IPS-20b (cell line): ENCODE measurements at regions not wholly inside any gene's neighbourhood (a gene's known extent, or its start where the extent isn't known, plus 50 kb on each side); places are given as distances from the start of the nearest gene placed in this dataset.

Experiments used
- H3K27ac ChIP-seq: one replicate; pipeline ENCODE4 v1.5.1; 2013; ENCODE audit warnings: low read length
- H3K27me3 ChIP-seq: 2 replicates; pipeline ENCODE4 v1.6.1; 2013; ENCODE audit warnings: mild to moderate bottlenecking, low read length, inconsistent platforms; ENCODE audit not compliant: insufficient read depth
- H3K36me3 ChIP-seq: 2 replicates; pipeline ENCODE4 v1.6.1; 2013; ENCODE audit warnings: low read depth, mild to moderate bottlenecking, inconsistent platforms, low read length, moderate library complexity; ENCODE audit not compliant: insufficient read depth
- H3K4me1 ChIP-seq: 2 replicates; pipeline ENCODE4 v1.6.1; 2013; ENCODE audit warnings: mild to moderate bottlenecking, control low read depth, inconsistent platforms, low read length, moderate library complexity; ENCODE audit not compliant: insufficient read depth
- H3K4me3 ChIP-seq: 2 replicates; pipeline ENCODE4 v1.5.1; 2013; ENCODE audit warnings: mild to moderate bottlenecking, low read length, inconsistent platforms
- H3K9ac ChIP-seq: 2 replicates; pipeline ENCODE4 v1.6.1; 2013; ENCODE audit warnings: low read depth, mild to moderate bottlenecking, inconsistent platforms, low read length, moderate library complexity
- H3K9me3 ChIP-seq: 2 replicates; pipeline ENCODE4 v1.6.1; 2013; ENCODE audit warnings: mild to moderate bottlenecking, low read depth, low read length, inconsistent platforms; ENCODE audit not compliant: insufficient read depth

- H3K4me1 ChIP-seq = no peaks in the 10 kb centered on the region
- no peaks in the 10 kb centered on the region for H3K36me3 ChIP-seq
- H3K4me3 ChIP-seq = no peak overlapping the region
- H3K9me3 ChIP-seq = no peaks in the 10 kb centered on the region
- H3K9ac ChIP-seq = no peak overlapping the region
- H3K27ac ChIP-seq = no peak overlapping the region
- no peaks in the 10 kb centered on the region for H3K27me3 ChIP-seq
Measured at GRCh38 chr11:110972106-110972505, 259.9 kb upstream of the ARHGAP20 start.

GRCh38 chr11:110971140-110971539 is 258.9 kb upstream of the ARHGAP20 start:
- Histone ChIP-seq H3K9ac (no peak overlapping the region), H3K4me3 (no peak overlapping the region), H3K36me3 (no peaks in the 10 kb centered on the region), H3K27me3 (no peaks in the 10 kb centered on the region), H3K27ac (no peak overlapping the region), H3K9me3 (no peaks in the 10 kb centered on the region), H3K4me1 (no peaks in the 10 kb centered on the region)

DNA sequence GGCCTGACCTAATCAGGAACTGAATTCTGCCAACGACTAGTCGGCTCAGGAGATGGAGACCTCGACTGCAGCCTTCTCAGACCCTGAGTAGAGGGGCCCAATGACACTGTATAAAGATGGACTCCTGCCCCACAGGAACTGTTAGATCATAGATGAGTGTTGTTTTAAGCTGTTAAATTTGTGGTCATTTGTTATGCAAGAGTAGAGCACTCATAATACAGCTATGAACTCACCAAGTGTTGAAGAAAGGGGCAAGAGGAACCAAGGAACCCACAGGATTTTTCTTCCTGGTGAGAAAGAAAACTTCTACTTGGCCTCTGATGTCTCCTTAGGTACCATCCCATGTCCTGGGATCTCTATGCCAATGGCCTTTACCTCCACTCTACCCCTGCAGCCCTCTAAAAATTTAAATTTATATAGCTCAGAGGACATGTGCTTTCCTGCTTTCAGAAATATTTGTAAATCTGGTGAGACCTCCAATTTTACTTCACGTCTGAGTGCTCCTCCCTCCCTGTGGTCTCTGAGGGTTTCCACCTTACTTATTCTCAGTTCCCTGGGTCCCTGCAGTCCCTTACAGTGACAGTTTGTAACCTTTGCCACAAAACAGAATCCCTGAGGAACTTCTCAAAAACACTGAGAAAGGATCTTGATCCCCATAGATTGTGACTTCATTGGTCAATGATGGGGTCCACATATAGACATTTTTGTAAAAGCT is 256.3 kb upstream of the ARHGAP20 start:
- Histone ChIP-seq H3K4me1 (no peaks in the 10 kb centered on the region), H3K27ac (no peak overlapping the region), H3K4me3 (no peak overlapping the region), H3K9me3 (no peaks in the 10 kb centered on the region), H3K9ac (no peak overlapping the region), H3K36me3 (no peaks in the 10 kb centered on the region), H3K27me3 (no peaks in the 10 kb centered on the region)

- Histone ChIP-seq H3K4me3 (no peak overlapping the region), H3K9ac (no peak overlapping the region), H3K27ac (no peak overlapping the region), H3K27me3 (no peaks in the 10 kb centered on the region), H3K36me3 (no peaks in the 10 kb centered on the region), H3K4me1 (no peaks in the 10 kb centered on the region), H3K9me3 (no peaks in the 10 kb centered on the region)
Measured at GRCh38 chr11:110966131-110966530, 253.9 kb upstream of the ARHGAP20 start.

DNA sequence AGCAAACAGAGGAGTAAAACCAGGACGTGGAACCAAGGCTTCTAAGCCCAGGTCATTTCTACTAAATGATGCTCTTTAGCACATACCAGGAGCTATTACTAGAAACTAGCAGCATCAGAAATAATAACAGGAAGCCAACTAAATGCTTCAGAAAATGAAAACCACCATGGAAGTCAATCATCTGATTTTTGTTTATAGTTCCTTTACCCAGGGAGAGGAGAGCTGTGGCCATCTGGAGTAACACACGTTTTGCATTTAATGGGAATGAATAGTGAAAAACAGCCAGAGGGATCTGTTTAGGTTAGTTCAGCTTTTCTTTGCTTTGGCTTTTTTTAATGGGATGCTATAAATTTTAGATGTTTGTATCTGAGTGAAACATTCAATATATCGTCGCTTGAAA is 250.7 kb upstream of the ARHGAP20 start:
- no peaks in the 10 kb centered on the region for H3K27me3 ChIP-seq
- H3K9ac ChIP-seq = no peak overlapping the region
- H3K4me1 ChIP-seq = no peaks in the 10 kb centered on the region
- no peaks in the 10 kb centered on the region for H3K36me3 ChIP-seq
- H3K4me3 ChIP-seq = no peak overlapping the region
- H3K27ac ChIP-seq = no peak overlapping the region
- no peaks in the 10 kb centered on the region for H3K9me3 ChIP-seq

DNA sequence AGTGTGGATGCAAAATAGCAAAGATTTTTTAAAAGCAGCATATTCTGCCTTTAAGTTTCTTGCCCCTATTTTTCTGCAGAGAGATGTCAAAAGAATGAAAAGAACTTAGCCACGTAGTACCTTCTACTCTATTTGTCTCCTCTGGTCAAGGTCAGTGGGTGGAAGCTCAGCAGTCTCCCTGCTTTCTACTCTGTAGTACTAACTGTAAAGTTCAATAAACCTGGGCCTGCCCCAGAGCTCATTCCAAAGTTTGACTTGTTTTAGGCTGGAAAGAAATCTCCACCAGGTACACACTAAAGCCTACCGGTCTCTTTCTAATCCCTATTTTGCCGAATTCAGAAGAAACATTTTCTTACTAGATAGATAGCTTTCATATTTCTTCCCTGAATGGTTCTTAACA is 247.9 kb upstream of the ARHGAP20 start:
- no peak overlapping the region for H3K27ac ChIP-seq
- H3K9me3 ChIP-seq = no peaks in the 10 kb centered on the region
- no peak overlapping the region for H3K4me3 ChIP-seq
- no peaks in the 10 kb centered on the region for H3K36me3 ChIP-seq
- H3K4me1 ChIP-seq = no peaks in the 10 kb centered on the region
- no peaks in the 10 kb centered on the region for H3K27me3 ChIP-seq
- no peak overlapping the region for H3K9ac ChIP-seq

DNA sequence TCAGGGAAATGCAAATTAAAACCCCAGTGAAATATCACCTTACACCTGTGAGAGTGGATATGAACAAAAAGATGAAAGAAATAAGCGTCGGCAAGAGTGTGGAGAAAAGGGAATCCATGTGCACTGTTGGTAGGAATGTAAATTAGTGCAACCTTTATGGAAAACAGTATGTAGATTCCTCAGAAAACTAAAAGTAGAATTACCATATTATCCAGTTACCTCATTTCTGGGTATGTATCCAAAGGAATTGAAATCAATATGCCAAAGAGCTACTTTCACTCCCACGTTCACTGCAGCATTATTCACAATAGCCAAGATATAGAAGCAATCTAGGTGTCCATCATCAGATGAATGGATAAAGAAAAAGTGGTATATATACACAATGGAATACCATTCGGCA is 246.0 kb upstream of the ARHGAP20 start:
- H3K4me1 ChIP-seq = no peaks in the 10 kb centered on the region
- H3K27me3 ChIP-seq = no peaks in the 10 kb centered on the region
- no peak overlapping the region for H3K27ac ChIP-seq
- no peaks in the 10 kb centered on the region for H3K9me3 ChIP-seq
- no peak overlapping the region for H3K4me3 ChIP-seq
- H3K9ac ChIP-seq = no peak overlapping the region
- H3K36me3 ChIP-seq = no peaks in the 10 kb centered on the region

GRCh38 chr11:110955776-110956175 is 243.5 kb upstream of the ARHGAP20 start:
- Histone ChIP-seq H3K9me3 (no peaks in the 10 kb centered on the region), H3K36me3 (no peaks in the 10 kb centered on the region), H3K27me3 (no peaks in the 10 kb centered on the region), H3K9ac (no peak overlapping the region), H3K27ac (no peak overlapping the region), H3K4me3 (no peak overlapping the region), H3K4me1 (no peaks in the 10 kb centered on the region)

- H3K27ac ChIP-seq = no peak overlapping the region
- H3K4me1 ChIP-seq = no peaks in the 10 kb centered on the region
- no peaks in the 10 kb centered on the region for H3K36me3 ChIP-seq
- H3K27me3 ChIP-seq = no peaks in the 10 kb centered on the region
- no peaks in the 10 kb centered on the region for H3K9me3 ChIP-seq
- H3K9ac ChIP-seq = no peak overlapping the region
- H3K4me3 ChIP-seq = no peak overlapping the region
Measured at GRCh38 chr11:110951950-110952503, 239.8 kb upstream of the ARHGAP20 start.

GRCh38 chr11:110951037-110951949 is 239.1 kb upstream of the ARHGAP20 start:
- no peaks in the 10 kb centered on the region for H3K27me3 ChIP-seq
- no peaks in the 10 kb centered on the region for H3K36me3 ChIP-seq
- H3K9me3 ChIP-seq = no peaks in the 10 kb centered on the region
- no peak overlapping the region for H3K4me3 ChIP-seq
- H3K27ac ChIP-seq = no peak overlapping the region
- H3K9ac ChIP-seq = no peak overlapping the region
- H3K4me1 ChIP-seq = no peaks in the 10 kb centered on the region

- no peak overlapping the region for H3K4me3 ChIP-seq
- no peaks in the 10 kb centered on the region for H3K4me1 ChIP-seq
- no peaks in the 10 kb centered on the region for H3K27me3 ChIP-seq
- H3K9ac ChIP-seq = no peak overlapping the region
- H3K9me3 ChIP-seq = no peaks in the 10 kb centered on the region
- no peak overlapping the region for H3K27ac ChIP-seq
- H3K36me3 ChIP-seq = no peaks in the 10 kb centered on the region
Measured at GRCh38 chr11:110948112-110948511, 235.9 kb upstream of the ARHGAP20 start.

GRCh38 chr11:110947096-110947495 is 234.9 kb upstream of the ARHGAP20 start:
- Histone ChIP-seq H3K4me3 (no peak overlapping the region), H3K27ac (no peak overlapping the region), H3K9ac (no peak overlapping the region), H3K36me3 (no peaks in the 10 kb centered on the region), H3K9me3 (no peaks in the 10 kb centered on the region), H3K4me1 (no peaks in the 10 kb centered on the region), H3K27me3 (no peaks in the 10 kb centered on the region)
